H1 (cell line): ENCODE measurements at regions not wholly inside any gene's neighbourhood (a gene's known extent, or its start where the extent isn't known, plus 50 kb on each side); places are given as distances from the start of the nearest gene placed in this dataset.

Experiments
- CTCF ChIA-PET: fragments of 300-600 bp; sonication (Branson Sonifier 250); formaldehyde crosslinking; loops from one replicate; lab custom pipeline; 2021; ENCODE audit not compliant: partially characterized antibody; lab: Charles Lee
- POLR2A ChIA-PET: fragments of 300-600 bp; sonication (Branson Sonifier 250); formaldehyde crosslinking; loops from one replicate; lab custom pipeline; 2021; ENCODE audit warnings: inconsistent platforms; ENCODE audit not compliant: partially characterized antibody; lab: Charles Lee
- DNase-seq, 2 experiments: peaks; one replicate each; pipeline versions ENCODE4 v3.0.0 to v3.0.0-alpha.2; 2010 to 2022; ENCODE audit warnings: low spot score in 2 of 2, low read depth in 1 of 2, mixed read lengths in 1 of 2
- FAIRE-seq: peaks from 2 replicates; lab custom pipeline; 2011; peaks lifted over from hg19 to GRCh38; lab: Jason Lieb, UNC
- H2AFZ ChIP-seq: 2 replicates; pipeline ENCODE4 v1.8.1; 2012; ENCODE audit warnings: low read length, inconsistent platforms
- H2AK5ac ChIP-seq: 2 replicates; pipeline ENCODE4 v1.6.1; 2013; ENCODE audit warnings: low read depth, low read length
- H2BK120ac ChIP-seq: replicated peaks from 2 replicates; pipeline ENCODE3; 2013; ENCODE audit warnings: low read depth, low read length, inconsistent platforms
- H2BK12ac ChIP-seq: 2 replicates; pipeline ENCODE4 v1.6.1; 2013; ENCODE audit warnings: low read depth, low read length
- H2BK15ac ChIP-seq: 2 replicates; pipeline ENCODE4 v1.6.1; 2013; ENCODE audit warnings: low read length
- H2BK20ac ChIP-seq: 2 replicates; pipeline ENCODE4 v1.6.1; 2013; ENCODE audit warnings: low read length
- H2BK5ac ChIP-seq: 2 replicates; pipeline ENCODE4 v1.6.1; 2013; ENCODE audit warnings: low read depth, low read length
- H3K14ac ChIP-seq: 2 replicates; pipeline ENCODE4 v1.6.1; 2013; ENCODE audit warnings: inconsistent platforms; ENCODE audit not compliant: insufficient read length
- H3K18ac ChIP-seq: 2 replicates; pipeline ENCODE4 v1.6.1; 2013; ENCODE audit warnings: low read length; ENCODE audit errors: extremely low read depth
- H3K23ac ChIP-seq: 2 replicates; pipeline ENCODE4 v1.6.1; 2013; ENCODE audit warnings: inconsistent platforms; ENCODE audit not compliant: insufficient read length
- H3K23me2 ChIP-seq: 2 replicates; pipeline ENCODE4 v1.6.1; 2013; ENCODE audit warnings: low read depth, low read length
- H3K27ac ChIP-seq: 2 replicates; pipeline ENCODE4 v1.6.1; 2011; ENCODE audit warnings: low read depth, low read length, inconsistent platforms
- H3K27me3 ChIP-seq, 4 experiments: replicated peaks in 1 of 4; 1 replicate in 1 of 4; 2 replicates in 3 of 4; pipeline versions ENCODE4 v1.6.1 to v1.8.1; 2011 to 2013; ENCODE audit warnings: low read length in 3 of 4, mild to moderate bottlenecking in 3 of 4, inconsistent platforms in 2 of 4, mixed read lengths in 2 of 4, moderate library complexity in 1 of 4; ENCODE audit not compliant: control insufficient read depth in 3 of 4, insufficient read depth in 3 of 4; ENCODE audit errors: extremely low read depth in 1 of 4
- H3K36me3 ChIP-seq, 4 experiments: 2 replicates each; pipeline versions ENCODE4 v1.6.1 to v1.8.1; 2011 to 2013; ENCODE audit warnings: mild to moderate bottlenecking in 4 of 4, low read length in 3 of 4, moderate library complexity in 2 of 4, control low read depth in 1 of 4, inconsistent platforms in 1 of 4; ENCODE audit not compliant: insufficient read depth in 4 of 4, control insufficient read depth in 2 of 4
- H3K4ac ChIP-seq: replicated peaks from 2 replicates; pipeline ENCODE3; 2013; ENCODE audit warnings: low read length, low read depth, mixed read lengths, inconsistent platforms; ENCODE audit not compliant: insufficient read length
- H3K4me1 ChIP-seq, 4 experiments: replicated peaks in 1 of 4; 1 replicate in 1 of 4; 2 replicates in 3 of 4; pipeline versions ENCODE4 v1.6.1 to v1.8.1; 2011 to 2013; ENCODE audit warnings: low read length in 3 of 4, inconsistent platforms in 2 of 4, mixed read lengths in 1 of 4; ENCODE audit not compliant: insufficient read depth in 4 of 4, control insufficient read depth in 3 of 4
- H3K4me2 ChIP-seq, 2 experiments: 2 replicates each; pipeline versions ENCODE4 v1.6.1 to v1.8.1; 2011 to 2013; ENCODE audit warnings: low read depth in 2 of 2, low read length in 2 of 2, control low read depth in 1 of 2, inconsistent platforms in 1 of 2, mild to moderate bottlenecking in 1 of 2; ENCODE audit not compliant: insufficient read depth in 1 of 2
- H3K4me3 ChIP-seq, 4 experiments: fragments of 200-600, 300-600 bp in 1 of 4; sonication (generic), shearing (Covaris generic), sonication (Bioruptor Twin) in 1 of 4; 2 replicates each; pipeline versions ENCODE4 v1.5.1 to v1.8.1; 2011 to 2016; ENCODE audit warnings: low read length in 4 of 4, low read depth in 3 of 4, control low read depth in 2 of 4, inconsistent platforms in 2 of 4, mild to moderate bottlenecking in 2 of 4, mixed read lengths in 1 of 4, moderate library complexity in 1 of 4; ENCODE audit not compliant: insufficient read depth in 2 of 4; ENCODE audit errors: extremely low read depth in 1 of 4
- H3K56ac ChIP-seq: replicated peaks from 2 replicates; pipeline ENCODE3; 2013; ENCODE audit warnings: low read depth, mild to moderate bottlenecking, mixed read lengths, low read length, inconsistent platforms; ENCODE audit not compliant: insufficient read length
- H3K79me1 ChIP-seq: 2 replicates; pipeline ENCODE4 v1.6.1; 2013; ENCODE audit warnings: low read depth, low read length, control low read depth
- H3K79me2 ChIP-seq, 2 experiments: 2 replicates each; pipeline versions ENCODE4 v1.6.1 to v1.8.1; 2012 to 2013; ENCODE audit warnings: low read length in 2 of 2, mild to moderate bottlenecking in 2 of 2, inconsistent platforms in 1 of 2; ENCODE audit not compliant: insufficient read depth in 2 of 2, control insufficient read depth in 1 of 2
- H3K9ac ChIP-seq, 4 experiments: replicated peaks in 1 of 4; 1 replicate in 1 of 4; 2 replicates in 3 of 4; pipeline versions ENCODE4 v1.6.1 to v1.8.1; 2011 to 2013; ENCODE audit warnings: low read depth in 3 of 4, low read length in 3 of 4, control low read depth in 2 of 4, mild to moderate bottlenecking in 2 of 4, moderate library complexity in 2 of 4, inconsistent platforms in 1 of 4; ENCODE audit errors: extremely low read depth in 1 of 4
- H3K9me3 ChIP-seq, 2 experiments: 2 replicates each; pipeline versions ENCODE4 v1.6.1 to v1.8.1; 2012 to 2013; ENCODE audit warnings: mild to moderate bottlenecking in 2 of 2, moderate library complexity in 2 of 2, control low read depth in 1 of 2, inconsistent platforms in 1 of 2, low read depth in 1 of 2, low read length in 1 of 2, mixed read lengths in 1 of 2; ENCODE audit not compliant: insufficient read depth in 2 of 2
- H4K20me1 ChIP-seq, 2 experiments: replicated peaks in 1 of 2; 2 replicates each; pipeline versions ENCODE3 to v1.8.1; 2011 to 2013; ENCODE audit warnings: inconsistent platforms in 2 of 2, low read length in 2 of 2, mild to moderate bottlenecking in 1 of 2; ENCODE audit not compliant: insufficient read depth in 2 of 2, control insufficient read depth in 1 of 2
- H4K5ac ChIP-seq: 2 replicates; pipeline ENCODE4 v1.6.1; 2013; ENCODE audit warnings: low read length, low read depth, mixed read lengths, inconsistent platforms; ENCODE audit not compliant: insufficient read length
- H4K8ac ChIP-seq: 2 replicates; pipeline ENCODE4 v1.8.0; 2013; ENCODE audit warnings: mild to moderate bottlenecking, moderate library complexity, low read length, inconsistent platforms; ENCODE audit not compliant: insufficient read depth; ENCODE audit errors: extremely low read depth
- H4K91ac ChIP-seq: replicated peaks from 2 replicates; pipeline ENCODE3; 2013; ENCODE audit warnings: low read length, mixed read lengths, inconsistent platforms; ENCODE audit not compliant: insufficient read length
- ATF3 ChIP-seq: IDR thresholded peaks from 2 replicates; pipeline ENCODE4 v1.6.1; 2011; ENCODE audit warnings: low read depth, mild to moderate bottlenecking, low read length; ENCODE audit not compliant: insufficient read depth
- BCL11A ChIP-seq, 2 experiments: IDR thresholded peaks; one replicate each; pipeline ENCODE4 v1.6.1; 2011; ENCODE audit warnings: low read depth in 2 of 2, low read length in 2 of 2, mild to moderate bottlenecking in 2 of 2
- RXRA ChIP-seq: IDR thresholded peaks from 2 replicates; pipeline ENCODE4 v1.6.1; 2011; ENCODE audit warnings: low read depth, mild to moderate bottlenecking, low read length, moderate library complexity; ENCODE audit not compliant: insufficient read depth
- SAP30 ChIP-seq: fragments of 300-600 bp; sonication (generic); IDR thresholded peaks from 2 replicates; pipeline ENCODE4 v1.7.1; 2012; ENCODE audit warnings: low read length, moderate library complexity, mild to moderate bottlenecking, inconsistent platforms; ENCODE audit not compliant: insufficient read depth, insufficient replicate concordance
- SIRT6 ChIP-seq: IDR thresholded peaks from one replicate; pipeline ENCODE4 v1.7.1; 2012; ENCODE audit warnings: low read length, inconsistent platforms
- SUZ12 ChIP-seq: fragments of 200-600 bp; sonication (generic); IDR thresholded peaks from 2 replicates; pipeline ENCODE4 v1.6.1; 2012; ENCODE audit warnings: mild to moderate bottlenecking, inconsistent platforms, low read length, moderate library complexity, mixed read lengths
- TAF7 ChIP-seq: optimal IDR thresholded peaks from 2 replicates; pipeline ENCODE3; 2011; ENCODE audit warnings: low read depth, mild to moderate bottlenecking, inconsistent platforms, low read length, moderate library complexity, borderline replicate concordance
- YY1 ChIP-seq: IDR thresholded peaks from 2 replicates; pipeline ENCODE4 v1.6.1; 2011; ENCODE audit warnings: low read depth, mild to moderate bottlenecking, low read length
- WGBS, 2 experiments: shearing (Covaris generic) in 1 of 2; methylation state at CpG; one replicate each; pipeline versions ENCODE4 v1.1.6 to v1.1.7; 2013 to 2015; ENCODE audit warnings: low lambda C conversion rate in 2 of 2, mixed read lengths in 2 of 2, inconsistent platforms in 1 of 2, low coverage in 1 of 2, missing lambda C conversion rate in 1 of 2; ENCODE audit not compliant: insufficient replicate concordance in 2 of 2, insufficient coverage in 1 of 2, insufficient read length in 1 of 2; ENCODE audit errors: extremely low coverage in 1 of 2, missing lambda C conversion rate in 1 of 2; 5-methylcytosine and 5-hydroxymethylcytosine counted together

- no peak overlapping the region for H4K91ac ChIP-seq
- peaks cover 0 to 5% of the 10 kb centered on the region in 2 experiments for H4K20me1 ChIP-seq
- no peak overlapping the region for H2BK20ac ChIP-seq
- TF ChIP-seq RXRA (no peak), SUZ12 (no peak), SAP30 (no peak), YY1 (no peak), SIRT6 (no peak), BCL11A (IDR thresholded peaks at IDR 0.05; ENCODE audit: low read depth in 2 of 2, low read length in 2 of 2) (no peak), ATF3 (no peak), TAF7 (no peak)
- TF ChIP-seq, all 59 proteins: peak for 0
- Histone ChIP-seq H2AK5ac (no peak overlapping the region), H3K4ac (no peak overlapping the region), H2AFZ (no peak overlapping the region), H3K56ac (no peak overlapping the region), H3K9me3 (no peaks in the 10 kb centered on the region), H3K4me1 (no peaks in the 10 kb centered on the region), H3K14ac (no peak overlapping the region), H3K27ac (no peak overlapping the region), H3K4me3 (no peak overlapping the region), H3K9ac (no peak overlapping the region; a peak in 1 of 7 replicates), H2BK12ac (no peak overlapping the region), H2BK5ac (no peak overlapping the region), H3K79me1 (no peaks in the 10 kb centered on the region), H4K8ac (no peak overlapping the region), H3K23ac (no peak overlapping the region), H2BK120ac (no peak overlapping the region), H3K4me2 (no peak overlapping the region), H4K5ac (no peak overlapping the region), H3K23me2 (no peaks in the 10 kb centered on the region), H3K18ac (no peak overlapping the region), H3K27me3 (no peaks in the 10 kb centered on the region), H2BK15ac (no peak overlapping the region), H3K79me2 (no peaks in the 10 kb centered on the region), H3K36me3 (peaks cover 0 to 3% (median 0%) of the 10 kb centered on the region in 4 experiments; a peak in 1 of 8 replicates)
- DNase-seq (no peak), FAIRE-seq (no peak)
- WGBS, 2 experiments: 82% methylated on average over 4 of the region's 4 CpGs; no CpG with 5 or more reads in 1 of the 2 experiments
- ChIA-PET POLR2A (no interaction called here), CTCF (interaction anchor here (0.7 to 1.1 kb wide), 3 partner anchors 79 to 213 kb away, joined by 3 to 4 read pairs (median 3); no protein-coding TSS in a partner anchor)
Measured at GRCh38 chr20:3328501-3328900, 79.0 kb downstream of the DNAAF9 start.
